ENCODE measurements at regions not wholly inside any gene's neighbourhood (a gene's known extent, or its start where the extent isn't known, plus 50 kb on each side); places are given as distances from the start of the nearest gene placed in this dataset.

GRCh38 chr3:42345811-42346210 lies 64.6 kb downstream of the LYZL4 start:
- DNase-seq (ENCODE audit: low read depth): no peak
- H3K4me3 ChIP-seq (ENCODE audit: low read depth, low read length): no peak overlapping the region

- no peak for DNase-seq (ENCODE audit: low read depth)
- no peak overlapping the region for H3K4me3 ChIP-seq (ENCODE audit: low read depth, low read length)
Measured at GRCh38 chr3:42340466-42340865, 69.9 kb downstream of the LYZL4 start.

- no peak for DNase-seq (ENCODE audit: low read depth)
- no peak overlapping the region for H3K4me3 ChIP-seq (ENCODE audit: low read depth, low read length)
Measured at GRCh38 chr3:42339321-42339720, 71.1 kb downstream of the LYZL4 start.

- DNase-seq (ENCODE audit: low read depth): peak; percentile 17
- H3K4me3 ChIP-seq (ENCODE audit: low read depth, low read length): no peak overlapping the region
Measured at GRCh38 chr3:42336103-42336502, 70.1 kb upstream of the CCK start.

GRCh38 chr3:42317137-42317536 lies 51.2 kb upstream of the CCK start:
- DNase-seq (ENCODE audit: low read depth): no peak
- H3K4me3 ChIP-seq (ENCODE audit: low read depth, low read length): no peak overlapping the region
